GM18909 (cell line): ENCODE measurements at regions not wholly inside any gene's neighbourhood (a gene's known extent, or its start where the extent isn't known, plus 50 kb on each side); places are given as distances from the start of the nearest gene placed in this dataset.

Source experiments
- ATAC-seq: cut with Tn5 transposase; IDR thresholded peaks from one replicate; pipeline ENCODE4 v1.9.1; 2021; ENCODE audit warnings: mild to moderate bottlenecking; ENCODE audit not compliant: unreplicated experiment, poor library complexity

DNA sequence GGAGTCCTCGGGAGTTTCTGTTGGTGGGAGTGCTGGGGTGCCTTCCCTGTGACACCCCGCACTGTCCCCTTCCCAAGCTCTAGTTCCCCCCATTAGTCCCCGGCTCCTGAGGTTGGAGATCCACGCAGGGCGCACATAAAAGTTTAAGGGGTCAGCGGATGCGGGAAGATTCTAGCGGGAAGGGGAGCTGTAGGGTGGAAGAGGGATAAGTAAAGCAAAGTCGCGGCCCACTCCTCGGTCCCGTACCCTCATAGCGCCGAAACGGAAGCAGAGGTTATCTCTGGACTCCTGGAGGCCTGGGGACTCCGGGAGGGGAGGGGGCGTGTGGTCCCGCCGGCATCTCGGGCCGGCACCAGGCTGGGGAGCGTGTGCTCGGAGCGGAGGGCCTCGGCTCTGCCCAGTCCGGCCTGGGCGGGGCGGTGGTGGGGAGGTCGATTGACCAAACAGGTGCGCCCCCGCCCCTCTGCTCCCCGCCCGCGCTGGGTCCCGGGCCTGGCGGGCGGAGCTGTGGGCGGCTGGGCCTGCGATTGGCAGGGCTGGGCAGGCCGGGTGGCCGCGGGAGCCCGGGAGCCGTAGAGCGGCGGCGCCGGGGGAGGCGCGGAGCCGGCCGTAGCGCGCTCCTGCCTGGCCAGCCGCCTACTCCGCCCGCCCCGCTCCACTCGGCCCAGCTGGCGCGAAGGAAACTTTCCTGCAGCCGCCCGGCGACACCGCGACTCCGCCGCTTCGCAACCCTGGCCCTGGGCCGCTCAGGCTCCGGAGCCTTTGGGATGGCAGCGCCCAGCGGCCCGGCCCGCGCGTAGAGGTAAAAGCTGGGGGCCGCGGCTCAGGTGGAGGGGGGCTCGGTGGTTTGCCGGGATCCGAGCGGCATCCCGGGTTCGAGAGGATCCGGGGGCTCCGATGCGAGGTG, 52.2 kb upstream of the DAB2IP start:
- no peak for ATAC-seq

DNA sequence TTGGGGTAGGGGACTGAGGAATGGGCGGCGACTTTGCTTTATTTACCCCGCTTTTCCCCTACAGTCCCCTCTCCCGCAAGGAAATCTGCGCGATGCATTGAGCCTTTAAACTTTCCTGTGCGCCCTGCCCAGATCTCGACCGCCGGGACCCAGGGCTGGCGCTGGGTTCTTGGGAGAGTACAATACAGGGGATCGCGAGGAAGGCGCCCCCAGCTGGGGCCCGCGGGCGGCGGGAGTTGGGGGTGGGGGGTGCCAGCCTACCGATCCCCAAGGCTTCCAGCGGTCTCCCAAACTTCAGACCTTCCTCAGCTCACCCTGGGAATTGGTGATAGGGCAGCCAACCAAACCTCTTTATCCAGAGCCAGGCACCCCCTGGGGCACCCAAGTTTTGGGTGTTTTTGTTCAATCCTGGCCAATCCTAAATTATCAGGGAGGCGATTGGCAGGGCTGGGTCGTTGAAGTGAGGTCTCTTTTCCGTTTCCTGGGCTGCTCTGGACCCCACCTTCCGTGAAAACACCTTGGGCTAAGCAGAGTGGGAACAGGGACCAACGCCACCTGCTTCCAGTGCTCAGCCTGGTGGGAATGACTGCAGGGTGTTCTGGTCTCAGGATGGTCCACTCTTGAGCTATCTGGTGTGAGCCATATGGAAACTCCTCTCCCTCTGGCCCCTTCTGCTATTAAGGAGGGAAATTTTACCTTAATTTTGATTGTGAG, 51.4 kb upstream of the DAB2IP start:
- no peak for ATAC-seq

DNA sequence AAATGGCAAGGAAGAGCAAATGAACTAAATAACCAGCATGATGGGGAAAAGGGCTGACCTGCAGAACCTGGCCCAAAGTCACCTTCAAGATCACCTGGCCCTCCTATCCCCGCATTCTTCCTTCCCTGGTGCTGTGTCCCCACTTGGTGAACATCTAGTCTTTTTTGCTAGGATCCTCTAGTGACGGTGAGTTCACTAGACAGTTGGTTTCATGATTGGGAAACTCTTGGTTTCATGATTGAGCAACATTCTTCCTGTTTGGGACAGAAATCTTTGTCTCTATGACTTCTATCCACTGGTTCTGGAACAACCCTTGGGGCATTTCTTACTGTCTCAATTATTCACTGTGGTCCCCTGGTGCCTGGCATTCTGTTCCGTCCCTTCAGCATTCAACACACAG, 50.2 kb upstream of the DAB2IP start:
- ATAC-seq = no peak
